Peyer's patch (tissue), 4 donors: ENCODE measurements at regions not wholly inside any gene's neighbourhood (a gene's known extent, or its start where the extent isn't known, plus 50 kb on each side); places are given as distances from the start of the nearest gene placed in this dataset.

Experiments used
- DNase-seq, 3 donors: peaks; one replicate each; pipeline ENCODE4 v3.0.0-alpha.2; 2017 to 2019
- H3K27ac ChIP-seq, 4 donors: fragments of 200-600 bp; sonication (generic); one replicate each; pipeline ENCODE4 v1.5.1; 2016 to 2019
- H3K27me3 ChIP-seq, 2 donors: fragments of 200-600 bp; sonication (generic); one replicate each; pipeline ENCODE4 v1.5.1; 2019
- H3K36me3 ChIP-seq, 3 donors: fragments of 200-600 bp; sonication (generic); one replicate each; pipeline ENCODE4 v1.5.1; 2016 to 2019
- H3K4me1 ChIP-seq, 4 donors: fragments of 200-600 bp; sonication (generic); one replicate each; pipeline ENCODE4 v1.5.1; 2016 to 2019
- H3K4me3 ChIP-seq, 4 donors: fragments of 200-600 bp; sonication (generic); 1 replicate in 3 of 4; 2 replicates in 1 of 4; pipeline ENCODE4 v1.5.1; 2016 to 2019; ENCODE audit warnings: mild to moderate bottlenecking in 1 of 4
- H3K9me3 ChIP-seq, 4 donors: fragments of 200-600 bp; sonication (generic); one replicate each; pipeline ENCODE4 v1.5.1; 2016 to 2019; ENCODE audit warnings: mild to moderate bottlenecking in 1 of 4
- CTCF ChIP-seq, 6 experiments: fragments of 450-650 bp in 4 of 6; fragments of 200-600 bp in 2 of 6; sonication (generic) in 1 of 6; IDR thresholded peaks; one replicate each; pipeline ENCODE4 v1.5.1; 2017 to 2019; ENCODE audit warnings: antibody characterized with exemption in 6 of 6, mild to moderate bottlenecking in 3 of 6, moderate library complexity in 1 of 6
- POLR2A ChIP-seq, 2 donors: fragments of 450-650 bp; IDR thresholded peaks; one replicate each; pipeline ENCODE4 v1.5.1; 2017; ENCODE audit warnings: antibody characterized with exemption in 2 of 2, mild to moderate bottlenecking in 2 of 2, moderate library complexity in 2 of 2

- no peaks in the 10 kb centered on the region for H3K36me3 ChIP-seq
- no peak for DNase-seq
- no peak for TF ChIP-seq POLR2A (IDR thresholded peaks at IDR 0.05)
- no peak for TF ChIP-seq CTCF (IDR thresholded peaks at IDR 0.05)
- H3K27ac ChIP-seq, result no peak overlapping the region
- H3K4me3 ChIP-seq, result no peak overlapping the region
- peaks cover 0 to 6% (median 3%) of the 10 kb centered on the region in 4 donors for H3K4me1 ChIP-seq
- H3K27me3 ChIP-seq, result no peaks in the 10 kb centered on the region
- H3K9me3 ChIP-seq, result no peaks in the 10 kb centered on the region
These were observed 261.5 kb downstream of the NSG2 start for GRCh38 chr5:174307031-174307408.

- Histone ChIP-seq H3K27ac (no peak overlapping the region), H3K27me3 (no peaks in the 10 kb centered on the region), H3K4me3 (no peak overlapping the region), H3K36me3 (no peaks in the 10 kb centered on the region), H3K9me3 (no peaks in the 10 kb centered on the region), H3K4me1 (peaks cover 0 to 10% (median 3%) of the 10 kb centered on the region in 4 donors)
- TF ChIP-seq POLR2A (IDR thresholded peaks at IDR 0.05) (no peak), CTCF (IDR thresholded peaks at IDR 0.05) (no peak)
- DNase-seq, result no peak
These were observed 262.3 kb downstream of the NSG2 start for GRCh38 chr5:174307656-174308271.

- TF ChIP-seq POLR2A (IDR thresholded peaks at IDR 0.05) (no peak), CTCF (IDR thresholded peaks at IDR 0.05) (no peak)
- Histone ChIP-seq H3K27ac (no peak overlapping the region), H3K36me3 (no peaks in the 10 kb centered on the region), H3K9me3 (no peaks in the 10 kb centered on the region), H3K27me3 (no peaks in the 10 kb centered on the region), H3K4me3 (no peak overlapping the region), H3K4me1 (peaks cover 0 to 10% (median 3%) of the 10 kb centered on the region in 4 donors)
- no peak for DNase-seq
These were observed 263.8 kb downstream of the NSG2 start for GRCh38 chr5:174309131-174309795.

- Histone ChIP-seq H3K9me3 (no peaks in the 10 kb centered on the region), H3K36me3 (no peaks in the 10 kb centered on the region), H3K4me1 (peaks cover 0 to 10% (median 3%) of the 10 kb centered on the region in 4 donors), H3K4me3 (no peak overlapping the region), H3K27ac (no peak overlapping the region), H3K27me3 (no peaks in the 10 kb centered on the region)
- TF ChIP-seq CTCF (IDR thresholded peaks at IDR 0.05) (no peak), POLR2A (IDR thresholded peaks at IDR 0.05) (no peak)
- DNase-seq, result no peak
These were observed 264.7 kb downstream of the NSG2 start for GRCh38 chr5:174310243-174310642.

- Histone ChIP-seq H3K27me3 (no peaks in the 10 kb centered on the region), H3K4me3 (no peak overlapping the region), H3K4me1 (peaks cover 0 to 10% (median 3%) of the 10 kb centered on the region in 4 donors), H3K9me3 (no peaks in the 10 kb centered on the region), H3K36me3 (no peaks in the 10 kb centered on the region), H3K27ac (no peak overlapping the region)
- TF ChIP-seq POLR2A (IDR thresholded peaks at IDR 0.05) (no peak), CTCF (IDR thresholded peaks at IDR 0.05) (no peak)
- DNase-seq, result no peak
These were observed 265.2 kb downstream of the NSG2 start for GRCh38 chr5:174310706-174311105.
